ENCODE measurements at regions not wholly inside any gene's neighbourhood (a gene's known extent, or its start where the extent isn't known, plus 50 kb on each side); places are given as distances from the start of the nearest gene placed in this dataset.

- TF ChIP-seq CTCF (IDR thresholded peaks at IDR 0.05 in 4 of 5, conservative IDR thresholded peaks at IDR 0.05 in 1 of 5) (no peak), POLR2A (IDR thresholded peaks at IDR 0.05) (no peak)
These were observed 78.5 kb downstream of the TTLL2 start for GRCh38 chr6:167403427-167403826.
